ENCODE measurements at regions not wholly inside any gene's neighbourhood (a gene's known extent, or its start where the extent isn't known, plus 50 kb on each side); places are given as distances from the start of the nearest gene placed in this dataset.
A peak's percentile ranks its signal among the peaks of the same experiment; 100 is the strongest.
"Not testable (repeated sequence)": the region's sequence is repeated elsewhere in the genome, so short reads cannot be mapped to it uniquely, and the experiment has no call there.

GRCh38 chr3:20370273-20371063 is 184.5 kb upstream of the SGO1 start:
- DNase-seq, result not testable (repeated sequence)

GRCh38 chr3:20361000-20361399 is 175.0 kb upstream of the SGO1 start:
- DNase-seq, result no peak

DNA sequence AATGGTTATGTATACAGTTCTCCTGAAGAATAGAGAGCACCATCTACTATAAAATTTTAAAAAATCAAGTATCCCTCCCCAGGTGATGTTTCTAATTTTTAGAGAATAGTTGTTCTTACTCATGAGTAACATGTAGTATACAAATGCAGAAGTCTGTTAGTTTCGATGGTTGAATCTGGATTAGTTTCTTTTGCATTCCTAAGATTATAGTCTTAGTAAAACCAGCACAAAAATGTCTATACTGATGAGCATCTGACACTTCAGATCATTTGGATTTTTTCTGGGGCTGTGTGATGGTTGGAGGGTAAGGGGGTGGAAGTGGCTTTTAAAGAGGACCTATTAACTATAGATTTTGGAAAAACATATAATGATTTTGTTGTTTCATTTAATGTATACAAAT is 167.3 kb upstream of the SGO1 start:
- no peak for DNase-seq

DNA sequence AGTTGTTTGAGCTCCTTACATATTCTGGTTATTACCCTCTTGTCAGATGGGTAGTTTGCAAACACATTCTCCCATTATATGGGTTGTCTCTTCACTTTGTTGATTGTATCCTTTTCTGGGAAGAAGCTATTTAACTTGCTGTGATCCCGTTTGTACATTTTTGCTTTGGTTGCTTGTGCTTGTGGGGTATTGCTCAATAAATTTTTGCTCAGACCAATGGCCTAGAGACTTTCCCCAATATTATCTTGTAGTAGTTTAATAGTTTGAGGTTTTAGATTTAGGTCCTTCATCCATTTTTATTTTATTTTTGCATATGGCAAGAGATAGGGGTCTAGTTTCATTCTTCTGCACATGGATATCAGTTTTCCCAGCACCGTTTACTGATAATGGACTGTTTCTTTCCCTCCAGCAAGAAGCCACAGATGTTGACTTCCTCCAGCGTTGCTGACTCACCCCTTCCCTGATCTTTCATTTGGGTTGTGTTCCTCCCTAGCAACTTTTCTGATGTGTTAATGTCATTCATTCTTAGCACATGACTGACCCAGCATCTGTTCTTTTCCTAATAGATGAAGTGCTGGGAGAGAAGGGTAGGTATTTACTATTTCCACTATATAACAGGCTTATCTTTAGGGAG is 166.7 kb upstream of the SGO1 start:
- no peak for DNase-seq

- no peak for DNase-seq
Measured at GRCh38 chr3:20350449-20350848, 164.4 kb upstream of the SGO1 start.

DNA sequence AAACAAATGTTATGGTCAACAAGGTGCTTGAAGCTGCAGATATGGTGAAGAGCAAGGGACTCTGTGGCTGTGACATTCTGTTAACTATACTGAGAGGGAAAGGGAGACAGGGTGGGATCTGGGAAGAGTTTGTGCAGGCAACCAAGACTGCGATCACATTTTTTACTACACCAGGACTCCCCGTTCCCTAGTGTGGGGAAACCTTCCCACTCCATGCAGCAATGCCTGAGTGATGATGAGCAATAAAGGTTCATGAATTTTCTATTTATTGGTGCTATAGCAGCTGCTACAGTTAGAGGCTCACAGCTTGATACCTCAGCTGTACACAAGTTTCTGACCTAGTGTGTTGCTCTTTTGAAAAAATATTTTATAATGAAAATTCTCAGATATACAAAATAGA is 160.9 kb upstream of the SGO1 start:
- DNase-seq, result no peak

GRCh38 chr3:20346369-20346768 is 160.4 kb upstream of the SGO1 start:
- DNase-seq, result no peak

DNA sequence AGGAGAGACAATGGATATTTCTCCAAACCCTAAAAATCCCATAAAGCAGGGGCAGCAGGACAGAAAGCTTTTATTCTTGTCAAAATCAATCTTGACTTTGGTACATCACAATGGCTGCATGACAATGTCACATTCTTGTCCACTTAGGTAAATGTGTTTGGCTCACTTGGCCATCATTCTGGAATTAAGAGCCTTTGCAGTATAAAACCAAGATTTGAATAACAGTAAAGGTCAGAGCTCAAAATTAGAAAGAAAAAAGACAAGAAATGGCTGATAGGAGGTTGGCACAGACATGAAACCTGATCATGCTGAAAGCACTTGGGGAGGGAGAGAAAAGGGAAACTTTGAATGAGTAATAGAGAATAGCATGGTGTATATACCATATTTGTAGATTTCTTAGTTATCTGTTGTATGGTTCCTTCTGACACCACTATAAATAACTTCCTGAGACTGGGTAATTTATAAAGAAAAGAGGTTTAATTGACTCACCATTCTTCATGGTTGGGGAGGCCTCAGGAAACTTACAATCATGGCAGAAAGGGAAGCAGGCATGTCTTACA is 158.5 kb upstream of the SGO1 start:
- DNase-seq, result no peak

DNA sequence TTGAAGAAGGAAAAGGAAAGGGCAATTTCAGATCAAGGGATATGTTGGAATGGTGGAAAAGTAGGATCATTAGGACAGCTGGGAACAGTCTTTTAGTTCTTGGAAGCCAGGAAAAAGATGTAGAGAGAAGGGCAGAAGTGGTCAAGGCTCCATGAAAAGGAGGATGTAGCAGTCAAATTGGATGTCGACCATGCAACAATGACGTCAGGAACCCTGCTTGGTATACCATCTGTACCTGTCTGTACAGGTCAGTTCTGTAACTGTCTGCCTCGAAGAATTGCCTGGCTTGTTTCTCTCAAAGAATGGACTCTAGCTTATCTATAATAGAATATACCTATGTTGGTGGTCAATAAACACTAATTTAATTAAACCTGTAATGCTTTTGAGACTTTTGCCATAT is 157.8 kb upstream of the SGO1 start:
- no peak for DNase-seq

DNA sequence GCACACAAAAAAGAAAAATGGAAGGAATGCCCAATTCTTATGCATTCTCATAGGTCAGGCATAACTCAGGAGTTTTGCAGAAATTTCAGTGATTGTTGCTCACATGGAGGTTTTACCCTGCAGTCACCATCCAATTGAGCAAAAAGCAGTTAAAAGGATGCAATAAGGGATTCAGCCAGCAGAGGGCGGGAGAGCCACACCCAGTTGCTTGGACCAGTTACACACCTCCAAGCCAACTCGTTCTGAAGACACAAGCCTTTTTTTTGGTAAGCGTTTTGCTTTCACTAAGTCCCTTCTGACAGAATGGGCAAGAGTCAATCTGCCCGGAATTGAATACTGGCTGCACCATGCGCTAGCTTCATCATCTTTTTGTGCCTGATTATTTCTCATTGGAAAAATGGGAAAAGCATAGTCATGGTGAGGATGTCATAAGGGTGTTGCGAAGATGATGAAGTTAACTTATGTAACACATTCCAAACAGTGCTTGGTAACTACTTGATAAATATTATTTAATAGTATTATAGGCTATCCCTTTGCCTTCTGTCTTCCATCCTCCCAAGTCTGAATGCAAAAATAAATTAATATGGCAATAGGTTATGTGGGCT is 154.4 kb upstream of the SGO1 start:
- DNase-seq, result peak; percentile 38

GRCh38 chr3:20336572-20336971 is 150.6 kb upstream of the SGO1 start:
- no peak for DNase-seq

DNA sequence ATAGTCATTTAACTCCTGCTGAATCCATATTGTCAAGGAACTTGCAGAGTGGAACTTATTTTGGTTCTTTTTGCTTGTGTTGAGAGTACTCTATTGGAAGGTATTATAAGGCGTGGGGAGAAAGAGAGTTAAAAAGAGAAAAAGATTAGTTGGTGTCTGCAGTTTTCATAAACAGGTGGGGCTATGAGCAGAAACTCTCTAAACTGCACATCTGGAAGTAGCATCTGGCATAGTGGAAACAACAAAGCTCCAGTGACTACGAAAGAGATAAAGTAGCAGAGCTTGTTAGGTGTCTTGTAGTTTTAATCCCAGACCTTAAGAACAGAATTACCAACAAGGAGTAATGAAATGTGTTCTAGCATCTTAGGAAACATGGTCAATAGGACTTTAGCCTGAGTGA is 148.8 kb upstream of the SGO1 start:
- DNase-seq, result no peak

DNA sequence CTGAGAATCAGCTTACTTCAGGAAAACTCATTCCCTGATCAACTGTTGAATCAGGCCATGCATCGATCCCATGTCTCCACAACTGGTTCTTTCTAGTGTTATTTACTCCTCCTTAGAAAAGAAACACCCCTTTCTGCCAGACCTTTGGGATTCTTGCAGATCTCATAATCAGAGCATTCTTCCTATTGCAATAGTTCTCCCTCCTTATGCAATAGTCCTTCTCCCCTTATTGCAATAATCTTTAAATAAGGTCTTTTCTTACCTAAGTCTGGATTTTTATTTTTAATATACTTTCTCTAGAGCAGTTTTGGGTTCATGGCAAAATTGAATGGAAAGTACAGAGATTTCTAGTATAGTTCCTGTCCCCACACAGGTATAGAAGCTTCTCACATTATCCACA is 141.9 kb upstream of the SGO1 start:
- DNase-seq, result no peak

GRCh38 chr3:20326541-20326940 is 140.5 kb upstream of the SGO1 start:
- no peak for DNase-seq

- DNase-seq, result no peak
Measured at GRCh38 chr3:20325563-20325962, 139.6 kb upstream of the SGO1 start.

- no peak for DNase-seq
Measured at GRCh38 chr3:20324664-20325478, 138.9 kb upstream of the SGO1 start.

- no peak for DNase-seq
Measured at GRCh38 chr3:20323307-20323927, 137.4 kb upstream of the SGO1 start.

GRCh38 chr3:20322085-20322484 is 136.1 kb upstream of the SGO1 start:
- DNase-seq, result no peak

GRCh38 chr3:20321391-20322047 is 135.5 kb upstream of the SGO1 start:
- DNase-seq, result no peak

DNA sequence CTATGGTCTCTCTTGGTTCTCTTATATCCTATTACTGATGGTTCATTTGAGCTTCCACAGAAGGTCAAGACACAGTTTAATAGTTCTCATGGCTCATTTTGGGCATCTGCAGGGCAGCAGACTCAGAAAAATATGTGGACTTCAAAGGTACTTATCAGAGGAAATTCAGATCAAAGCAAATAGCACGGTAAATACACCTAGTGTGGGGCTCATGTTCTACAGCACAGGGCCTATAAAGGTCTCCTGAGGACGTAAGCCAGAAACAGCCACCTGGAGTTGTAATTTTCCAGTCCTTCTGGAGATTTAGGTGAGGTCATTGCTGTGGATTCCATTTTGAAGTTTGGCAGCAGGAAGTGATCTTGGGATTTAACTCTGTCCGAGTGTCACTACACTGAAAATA is 134.5 kb upstream of the SGO1 start:
- DNase-seq, result peak; percentile 51

GRCh38 chr3:20319551-20319950 is 133.5 kb upstream of the SGO1 start:
- DNase-seq, result no peak

- DNase-seq, result no peak
Measured at GRCh38 chr3:20317616-20318015, 131.6 kb upstream of the SGO1 start.
